HCT116 (cell line): ENCODE measurements at regions not wholly inside any gene's neighbourhood (a gene's known extent, or its start where the extent isn't known, plus 50 kb on each side); places are given as distances from the start of the nearest gene placed in this dataset.
A peak's percentile ranks its signal among the peaks of the same experiment; 100 is the strongest.

Experiments
- CEBPB ChIP-seq: IDR thresholded peaks from 2 replicates; pipeline ENCODE4 v1.6.1; 2012; ENCODE audit warnings: low read depth
- CTCF ChIP-seq, 3 experiments: fragments of 200-600 bp in 1 of 3; sonication (generic) in 1 of 3; IDR thresholded peaks in 2 of 3; conservative IDR thresholded peaks in 1 of 3; 2 replicates each; pipeline ENCODE4 v1.5.1; 2012 to 2017; ENCODE audit warnings: low read depth in 2 of 3, low read length in 2 of 3, antibody characterized with exemption in 1 of 3, borderline replicate concordance in 1 of 3, control low read depth in 1 of 3, mild to moderate bottlenecking in 1 of 3, mixed read lengths in 1 of 3, mixed run types in 1 of 3, moderate library complexity in 1 of 3; ENCODE audit not compliant: insufficient read depth in 1 of 3
- POLR2A ChIP-seq: IDR thresholded peaks from 2 replicates; pipeline ENCODE4 v1.7.0; 2011; ENCODE audit warnings: borderline replicate concordance; ENCODE audit not compliant: insufficient read depth, insufficient read length; ENCODE audit errors: extremely low read depth
- RAD21 ChIP-seq: IDR thresholded peaks from 2 replicates; pipeline ENCODE4 v1.6.1; 2012; ENCODE audit warnings: low read depth, mild to moderate bottlenecking
- TCF7L2 ChIP-seq: IDR thresholded peaks from 2 replicates; pipeline ENCODE4 v1.7.0; 2011; ENCODE audit warnings: borderline replicate concordance, inconsistent platforms; ENCODE audit not compliant: insufficient read depth, insufficient read length; ENCODE audit errors: extremely low read depth
- ZBTB33 ChIP-seq: IDR thresholded peaks from 2 replicates; pipeline ENCODE4 v1.6.1; 2011; ENCODE audit warnings: mild to moderate bottlenecking, low read length, moderate library complexity; ENCODE audit not compliant: insufficient replicate concordance; ENCODE audit errors: extremely low read depth

- TF ChIP-seq CTCF (IDR thresholded peaks at IDR 0.05 in 2 of 3, conservative IDR thresholded peaks at IDR 0.05 in 1 of 3; ENCODE audit: borderline replicate concordance in 1 of 3, insufficient read depth in 1 of 3, low read depth in 2 of 3, low read length in 2 of 3) (no peak), TCF7L2 (peak; percentile 77), POLR2A (no peak), RAD21 (no peak), ZBTB33 (no peak), CEBPB (no peak)
Observed at GRCh38 chr4:126899331-126899801, 733.4 kb upstream of the INTU start.
